A673 (cell line): ENCODE measurements at regions not wholly inside any gene's neighbourhood (a gene's known extent, or its start where the extent isn't known, plus 50 kb on each side); places are given as distances from the start of the nearest gene placed in this dataset.

Experiments used
- BruUV-seq: library from RNA; stranded (reverse); fragments of 400-500 nt; replicated peaks from 2 replicates; lab custom pipeline; 2021; lab: Mats Ljungman, UMichigan
- CTCF ChIA-PET: fragments of 300-600 bp; sonication (Branson Sonifier 250); formaldehyde crosslinking; loops from one replicate; lab custom pipeline; 2022; ENCODE audit warnings: antibody characterized with exemption; lab: Charles Lee
- POLR2A ChIA-PET: fragments of 300-600 bp; sonication (Branson Sonifier 250); formaldehyde crosslinking; loops from one replicate; lab custom pipeline; 2022; ENCODE audit warnings: antibody characterized with exemption; ENCODE audit not compliant: low non-redundant PET; lab: Charles Lee
- DNase-seq: peaks from one replicate; pipeline ENCODE4 v3.0.0-alpha.2; 2015; ENCODE audit warnings: low spot score
- H3K27ac ChIP-seq: fragments of 200-600 bp; sonication (generic); 2 replicates; pipeline ENCODE4 v1.5.1; 2016; ENCODE audit warnings: mixed run types, low read depth, mild to moderate bottlenecking, mixed read lengths, antibody characterized with exemption, low read length; ENCODE audit not compliant: poor library complexity, severe bottlenecking
- H3K27me3 ChIP-seq: fragments of 200-600 bp; sonication (generic); replicated peaks from 2 replicates; pipeline ENCODE4 v1.6.1; 2017; ENCODE audit warnings: mixed run types, low read depth, mild to moderate bottlenecking, mixed read lengths, antibody characterized with exemption, low read length; ENCODE audit not compliant: insufficient read depth, poor library complexity
- H3K36me3 ChIP-seq: fragments of 200-600 bp; sonication (generic); 2 replicates; pipeline ENCODE4 v1.6.1; 2016; ENCODE audit warnings: mixed run types, mild to moderate bottlenecking, mixed read lengths, antibody characterized with exemption, low read length; ENCODE audit not compliant: insufficient read depth, poor library complexity, severe bottlenecking
- H3K4me1 ChIP-seq: fragments of 200-600 bp; sonication (generic); 2 replicates; pipeline ENCODE4 v1.6.1; 2017; ENCODE audit warnings: mixed run types, mild to moderate bottlenecking, mixed read lengths, antibody characterized with exemption, low read length; ENCODE audit not compliant: insufficient read depth, poor library complexity, severe bottlenecking
- H3K4me3 ChIP-seq: fragments of 200-600 bp; sonication (generic); 2 replicates; pipeline ENCODE4 v1.5.1; 2016; ENCODE audit warnings: low read depth, mixed run types, mild to moderate bottlenecking, mixed read lengths, low read length; ENCODE audit not compliant: poor library complexity, severe bottlenecking
- H3K9me3 ChIP-seq: fragments of 200-600 bp; sonication (generic); 2 replicates; pipeline ENCODE4 v1.6.1; 2016; ENCODE audit warnings: mixed run types, low read depth, mild to moderate bottlenecking, mixed read lengths, antibody characterized with exemption, low read length; ENCODE audit not compliant: poor library complexity, severe bottlenecking
- EZH2 ChIP-seq: fragments of 200-600 bp; sonication (generic); IDR thresholded peaks from 2 replicates; pipeline ENCODE4 v1.6.1; 2017; ENCODE audit warnings: borderline replicate concordance, low read depth, mild to moderate bottlenecking, mixed read lengths, antibody characterized with exemption, low read length; ENCODE audit not compliant: poor library complexity, severe bottlenecking
- intact Hi-C: fragments of 100-400 bp; cut with micrococcal nuclease; formaldehyde crosslinking; loops from one replicate; pipeline ENCODE4 v1.10.0; 2022; ENCODE audit not compliant: unreplicated experiment
- TF ChIP-seq, protein P1 (sequence below): fragments of 300-800, 200-600 bp; sonication (generic); conservative IDR thresholded peaks from 2 replicates; pipeline ENCODE4 v1.5.1; 2017; ENCODE audit warnings: low read depth, mild to moderate bottlenecking, antibody characterized with exemption, low read length, moderate library complexity, mixed read lengths

DNA sequence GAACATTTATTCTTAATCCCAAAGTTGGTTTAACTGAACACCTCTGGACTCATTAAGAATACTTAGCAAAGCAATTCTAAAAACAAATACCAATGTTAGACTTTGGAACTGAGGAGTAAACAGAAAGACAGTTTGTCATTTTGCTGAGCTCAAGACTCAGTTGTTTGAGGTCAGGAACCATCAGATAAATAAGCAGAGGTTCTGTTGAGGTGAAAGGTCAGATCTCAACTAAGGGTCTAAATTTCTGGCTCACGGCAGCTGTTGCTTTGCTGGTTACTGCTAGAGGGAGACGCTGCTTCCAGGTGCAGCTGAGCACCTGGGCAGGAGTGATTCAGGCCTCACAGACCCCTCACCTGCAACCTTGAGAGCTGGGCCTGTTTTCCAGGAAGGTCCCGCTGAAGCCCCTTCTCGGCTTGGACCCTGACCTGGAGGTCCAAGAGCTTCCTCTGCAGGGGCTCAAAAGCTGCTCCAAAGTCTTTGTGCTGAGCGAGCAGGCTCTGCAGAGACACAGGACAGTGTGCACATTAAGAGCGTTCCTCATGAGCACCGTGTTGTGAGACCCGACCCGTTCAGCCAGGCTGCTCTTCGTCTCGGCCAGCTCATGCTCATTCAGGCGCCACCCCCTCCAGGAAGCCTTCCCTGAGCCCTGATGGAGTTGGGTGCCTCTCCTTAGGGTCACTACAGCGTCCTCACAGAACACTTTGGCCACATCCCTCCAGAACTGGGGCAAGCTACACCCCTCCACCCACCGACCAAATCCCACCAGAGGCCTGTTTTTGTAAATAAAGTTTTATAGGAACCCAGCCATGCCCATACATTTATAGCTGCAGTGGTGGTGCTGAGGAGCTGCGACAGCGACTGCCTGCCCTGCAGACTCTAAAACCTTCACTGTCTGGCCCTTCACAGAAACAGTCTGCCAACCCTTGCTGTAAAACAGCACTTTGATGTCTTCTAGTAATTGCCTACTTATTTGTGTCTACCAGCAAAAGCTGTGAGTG, 72.0 kb downstream of the SYNE3 start:
- Histone ChIP-seq H3K27me3 (no peaks in the 10 kb centered on the region), H3K4me3 (no peak overlapping the region), H3K27ac (no peak overlapping the region), H3K36me3 (no peaks in the 10 kb centered on the region), H3K9me3 (no peaks in the 10 kb centered on the region), H3K4me1 (no peaks in the 10 kb centered on the region)
- no peak for DNase-seq
- ChIA-PET CTCF (interaction anchor here (0.6 kb wide), 1 partner anchor 141 kb away, joined by 3 read pairs; no protein-coding TSS in a partner anchor), POLR2A (no interaction called here)
- intact Hi-C loops: no loop called here
- BruUV-seq: no TSS peak
- TF ChIP-seq, protein P1, sequence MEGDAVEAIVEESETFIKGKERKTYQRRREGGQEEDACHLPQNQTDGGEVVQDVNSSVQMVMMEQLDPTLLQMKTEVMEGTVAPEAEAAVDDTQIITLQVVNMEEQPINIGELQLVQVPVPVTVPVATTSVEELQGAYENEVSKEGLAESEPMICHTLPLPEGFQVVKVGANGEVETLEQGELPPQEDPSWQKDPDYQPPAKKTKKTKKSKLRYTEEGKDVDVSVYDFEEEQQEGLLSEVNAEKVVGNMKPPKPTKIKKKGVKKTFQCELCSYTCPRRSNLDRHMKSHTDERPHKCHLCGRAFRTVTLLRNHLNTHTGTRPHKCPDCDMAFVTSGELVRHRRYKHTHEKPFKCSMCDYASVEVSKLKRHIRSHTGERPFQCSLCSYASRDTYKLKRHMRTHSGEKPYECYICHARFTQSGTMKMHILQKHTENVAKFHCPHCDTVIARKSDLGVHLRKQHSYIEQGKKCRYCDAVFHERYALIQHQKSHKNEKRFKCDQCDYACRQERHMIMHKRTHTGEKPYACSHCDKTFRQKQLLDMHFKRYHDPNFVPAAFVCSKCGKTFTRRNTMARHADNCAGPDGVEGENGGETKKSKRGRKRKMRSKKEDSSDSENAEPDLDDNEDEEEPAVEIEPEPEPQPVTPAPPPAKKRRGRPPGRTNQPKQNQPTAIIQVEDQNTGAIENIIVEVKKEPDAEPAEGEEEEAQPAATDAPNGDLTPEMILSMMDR: no peak
- TF ChIP-seq EZH2: no peak

DNA sequence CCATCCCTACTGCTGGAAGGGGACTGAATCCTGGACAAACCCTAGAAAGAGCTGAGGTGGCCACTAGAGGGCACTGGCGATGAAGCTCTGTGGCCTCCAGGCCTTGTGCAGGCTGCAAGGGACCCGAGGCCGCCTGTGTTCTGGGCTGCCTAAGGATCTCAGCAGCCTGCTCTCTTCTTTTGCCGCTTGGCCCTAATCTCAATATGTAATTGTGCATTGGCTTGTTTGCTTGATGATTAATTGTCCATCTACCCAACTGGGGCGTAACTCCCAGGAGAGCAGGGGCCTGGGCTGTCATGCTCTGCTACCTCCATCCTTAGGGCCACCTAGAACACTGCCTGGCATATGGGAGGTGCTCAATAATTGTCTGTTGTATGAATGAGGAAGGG, 73.8 kb downstream of the SYNE3 start:
- BruUV-seq: no TSS peak
- DNase-seq: peak; percentile 82
- CTCF ChIA-PET: interaction anchor here (0.6 to 1.6 kb wide), 11 partner anchors 8 to 593 kb away, joined by 3 to 24 read pairs (median 4); no protein-coding TSS in a partner anchor

DNA sequence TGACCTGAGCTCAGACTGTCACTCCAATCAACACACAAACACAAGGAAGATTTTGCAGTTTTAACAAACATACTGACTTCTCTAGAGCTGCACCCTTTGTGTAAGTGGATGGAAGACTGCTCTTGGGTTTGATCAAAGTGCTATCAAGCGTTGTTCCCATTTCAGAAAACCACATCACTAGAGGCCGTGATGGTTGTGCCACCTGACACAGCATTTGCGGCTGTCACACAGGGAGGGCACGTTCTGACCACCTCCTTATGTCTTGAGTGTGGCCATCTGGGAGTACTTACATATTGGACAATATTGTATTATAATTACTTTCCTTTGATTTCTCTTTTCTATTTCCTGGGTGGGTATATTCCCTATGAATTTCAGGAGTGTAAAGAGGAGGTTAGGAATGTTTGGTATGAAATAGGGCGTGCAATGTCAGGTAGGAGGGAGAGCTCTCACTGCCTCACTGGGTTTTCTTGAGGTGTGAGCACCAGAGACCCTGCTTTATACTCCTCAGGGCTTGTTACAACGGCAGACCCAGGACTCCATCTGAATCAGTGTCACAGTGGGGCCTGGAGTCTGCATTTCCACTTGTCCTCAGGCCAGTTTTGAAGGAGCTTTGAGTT, 74.3 kb downstream of the SYNE3 start:
- ChIA-PET POLR2A (no interaction called here), CTCF (interaction anchor here (0.6 to 1.6 kb wide), 10 partner anchors 9 to 593 kb away, joined by 3 to 24 read pairs (median 4); no protein-coding TSS in a partner anchor)
- no peaks in the 10 kb centered on the region for H3K27me3 ChIP-seq
- no peaks in the 10 kb centered on the region for H3K4me1 ChIP-seq
- no peak for TF ChIP-seq EZH2
- TF ChIP-seq, protein P1: no peak
- no peaks in the 10 kb centered on the region for H3K36me3 ChIP-seq
- no peaks in the 10 kb centered on the region for H3K9me3 ChIP-seq
- BruUV-seq: no TSS peak
- intact Hi-C loops: loop anchor here (2.0 kb wide), 2 partner anchors 85 to 553 kb away; no protein-coding TSS in a partner anchor
- DNase-seq: no peak
- no peak overlapping the region for H3K4me3 ChIP-seq
- no peak overlapping the region for H3K27ac ChIP-seq

More for the DNA sequence above, 73.8 kb downstream of the SYNE3 start:
- no peaks in the 10 kb centered on the region for H3K27me3 ChIP-seq
- no peaks in the 10 kb centered on the region for H3K36me3 ChIP-seq
- H3K4me1 ChIP-seq: no peaks in the 10 kb centered on the region
- H3K9me3 ChIP-seq: no peaks in the 10 kb centered on the region
- intact Hi-C loops: loop anchor here (2.0 kb wide), 2 partner anchors 84 to 552 kb away; no protein-coding TSS in a partner anchor
- H3K4me3 ChIP-seq: no peak overlapping the region
- POLR2A ChIA-PET: no interaction called here
- no peak overlapping the region for H3K27ac ChIP-seq
- TF ChIP-seq, protein P1: peak; percentile 90
- no peak for TF ChIP-seq EZH2
